ENCODE measurements at regions not wholly inside any gene's neighbourhood (a gene's known extent, or its start where the extent isn't known, plus 50 kb on each side); places are given as distances from the start of the nearest gene placed in this dataset.
"Not testable (repeated sequence)": the region's sequence is repeated elsewhere in the genome, so short reads cannot be mapped to it uniquely, and the experiment has no call there.

- no peak for DNase-seq
These were observed 193.0 kb upstream of the TPM1 start for GRCh38 chr15:62849316-62850106.

GRCh38 chr15:62850318-62850717, 192.2 kb upstream of the TPM1 start:
- no peak for DNase-seq

- DNase-seq: no peak
These were observed 191.7 kb upstream of the TPM1 start for GRCh38 chr15:62850791-62851291.

- no peak for DNase-seq
These were observed 189.3 kb upstream of the TPM1 start for GRCh38 chr15:62853114-62853840.

- DNase-seq: no peak
These were observed 188.7 kb upstream of the TPM1 start for GRCh38 chr15:62853841-62854225.

GRCh38 chr15:62854420-62855084, 188.0 kb upstream of the TPM1 start:
- DNase-seq: no peak

- DNase-seq: no peak
These were observed 187.5 kb upstream of the TPM1 start for GRCh38 chr15:62855085-62855476.

GRCh38 chr15:62856466-62857246, 185.9 kb upstream of the TPM1 start:
- no peak for DNase-seq

GRCh38 chr15:62857411-62857853, 185.1 kb upstream of the TPM1 start:
- DNase-seq: peak in 1 of 2 donors; percentile 10

GRCh38 chr15:62858343-62858742, 184.2 kb upstream of the TPM1 start:
- no peak for DNase-seq

GRCh38 chr15:62862717-62863116, 179.8 kb upstream of the TPM1 start:
- DNase-seq: no peak

- no peak for DNase-seq
These were observed 176.2 kb upstream of the TPM1 start for GRCh38 chr15:62866366-62866765.

GRCh38 chr15:62867844-62868243, 174.7 kb upstream of the TPM1 start:
- no peak for DNase-seq

GRCh38 chr15:62868507-62868906, 174.0 kb upstream of the TPM1 start:
- no peak for DNase-seq

GRCh38 chr15:62869116-62869515, 173.4 kb upstream of the TPM1 start:
- DNase-seq: no peak

GRCh38 chr15:62870216-62870615, 172.3 kb upstream of the TPM1 start:
- DNase-seq: no peak

GRCh38 chr15:62870701-62871100, 171.8 kb upstream of the TPM1 start:
- DNase-seq: not testable (repeated sequence)

GRCh38 chr15:62873203-62873602, 169.3 kb upstream of the TPM1 start:
- no peak for DNase-seq

- no peak for DNase-seq
These were observed 168.5 kb upstream of the TPM1 start for GRCh38 chr15:62874064-62874463.

- no peak for DNase-seq
These were observed 167.5 kb upstream of the TPM1 start for GRCh38 chr15:62874959-62875625.

- DNase-seq: no peak
These were observed 166.9 kb upstream of the TPM1 start for GRCh38 chr15:62875626-62876021.

GRCh38 chr15:62877276-62877857, 165.2 kb upstream of the TPM1 start:
- no peak for DNase-seq
